NT2/D1 (cell line): ENCODE measurements at regions not wholly inside any gene's neighbourhood (a gene's known extent, or its start where the extent isn't known, plus 50 kb on each side); places are given as distances from the start of the nearest gene placed in this dataset.

Experiments used
- DNase-seq: peaks from one replicate; pipeline ENCODE4 v3.0.0-alpha.2; 2011; ENCODE audit warnings: low read depth, low spot score
- H3K27me3 ChIP-seq: 2 replicates; pipeline ENCODE4 v1.6.0; 2011; ENCODE audit warnings: mild to moderate bottlenecking; ENCODE audit not compliant: insufficient read length, insufficient read depth
- H3K36me3 ChIP-seq: 2 replicates; pipeline ENCODE4 v1.6.1; 2011; ENCODE audit warnings: mild to moderate bottlenecking, low read length, mixed read lengths; ENCODE audit not compliant: insufficient read depth, insufficient read length
- H3K4me1 ChIP-seq: 2 replicates; pipeline ENCODE4 v1.5.1; 2011; ENCODE audit not compliant: insufficient read depth, insufficient read length
- H3K4me3 ChIP-seq: 2 replicates; pipeline ENCODE4 v1.5.1; 2011; ENCODE audit warnings: low read depth; ENCODE audit not compliant: insufficient read length
- H3K9ac ChIP-seq: 2 replicates; pipeline ENCODE4 v1.6.0; 2011; ENCODE audit warnings: low read depth; ENCODE audit not compliant: insufficient read length
- H3K9me3 ChIP-seq: 2 replicates; pipeline ENCODE4 v1.5.1; 2011; ENCODE audit warnings: mild to moderate bottlenecking, low read length; ENCODE audit not compliant: insufficient read depth
- SUZ12 ChIP-seq: IDR thresholded peaks from 2 replicates; pipeline ENCODE4 v1.6.1; 2011; ENCODE audit not compliant: insufficient read length, insufficient read depth; ENCODE audit errors: extremely low read depth
- YY1 ChIP-seq: IDR thresholded peaks from 2 replicates; pipeline ENCODE4 v1.6.1; 2011; ENCODE audit not compliant: insufficient read length, insufficient read depth
- ZNF274 ChIP-seq: IDR thresholded peaks from 2 replicates; pipeline ENCODE4 v1.6.1; 2011; ENCODE audit warnings: mild to moderate bottlenecking, low read depth, low read length

DNA sequence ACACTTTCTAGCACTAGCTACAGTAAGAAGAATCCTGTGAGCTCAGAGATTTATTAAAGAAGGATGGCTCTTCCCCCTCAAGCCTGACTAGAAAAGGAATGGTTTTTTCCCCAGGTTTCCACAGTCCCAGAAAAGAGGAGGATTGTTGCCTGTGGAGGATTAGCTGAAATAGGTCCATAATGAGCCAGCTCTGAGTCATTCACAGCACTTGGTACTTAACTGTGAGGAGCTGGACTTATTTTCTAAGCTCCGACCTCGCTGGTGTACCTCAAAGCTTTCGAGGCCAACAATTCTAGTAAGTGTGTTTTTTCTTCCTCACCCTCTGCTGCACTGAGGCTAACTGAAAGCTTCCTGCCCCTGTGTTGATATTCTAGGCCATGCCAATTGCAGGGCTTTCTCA, 222.5 kb upstream of the IL12B start:
- no peak overlapping the region for H3K9ac ChIP-seq
- TF ChIP-seq ZNF274: no peak
- TF ChIP-seq YY1: no peak
- TF ChIP-seq SUZ12: no peak
- no peak overlapping the region for H3K4me3 ChIP-seq
- H3K9me3 ChIP-seq: no peaks in the 10 kb centered on the region
- no peaks in the 10 kb centered on the region for H3K27me3 ChIP-seq
- no peaks in the 10 kb centered on the region for H3K4me1 ChIP-seq
- H3K36me3 ChIP-seq: no peaks in the 10 kb centered on the region
- no peak for DNase-seq

DNA sequence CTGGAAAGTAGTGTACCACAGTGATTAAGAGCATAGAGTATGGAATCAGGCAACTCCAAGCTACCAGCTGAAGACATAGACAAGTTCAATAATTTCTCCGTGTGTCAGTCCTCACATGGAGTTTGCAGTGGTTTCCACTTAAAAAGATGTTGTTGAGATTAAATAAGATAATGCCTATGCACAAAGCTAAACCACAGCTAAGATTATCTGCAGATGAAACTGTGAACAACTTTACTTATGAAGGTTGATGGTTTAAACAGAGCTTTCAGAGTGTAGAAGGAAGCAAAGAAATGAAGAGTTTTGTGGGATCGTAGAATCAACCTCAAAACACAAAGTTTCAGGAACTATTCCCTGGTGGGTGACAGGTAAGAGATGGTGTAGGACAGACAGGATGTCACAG, 223.5 kb upstream of the IL12B start:
- H3K36me3 ChIP-seq: no peaks in the 10 kb centered on the region
- H3K4me1 ChIP-seq: no peaks in the 10 kb centered on the region
- no peaks in the 10 kb centered on the region for H3K9me3 ChIP-seq
- H3K9ac ChIP-seq: no peak overlapping the region
- no peak for DNase-seq
- H3K4me3 ChIP-seq: no peak overlapping the region
- TF ChIP-seq ZNF274 (no peak), YY1 (no peak), SUZ12 (no peak)
- no peaks in the 10 kb centered on the region for H3K27me3 ChIP-seq

GRCh38 chr5:159555084-159555483, 224.8 kb upstream of the IL12B start:
- no peak for TF ChIP-seq YY1
- no peak for TF ChIP-seq ZNF274
- TF ChIP-seq SUZ12: no peak
- no peaks in the 10 kb centered on the region for H3K36me3 ChIP-seq
- H3K9ac ChIP-seq: no peak overlapping the region
- H3K4me3 ChIP-seq: no peak overlapping the region
- H3K27me3 ChIP-seq: no peaks in the 10 kb centered on the region
- no peaks in the 10 kb centered on the region for H3K9me3 ChIP-seq
- no peak for DNase-seq
- no peaks in the 10 kb centered on the region for H3K4me1 ChIP-seq

DNA sequence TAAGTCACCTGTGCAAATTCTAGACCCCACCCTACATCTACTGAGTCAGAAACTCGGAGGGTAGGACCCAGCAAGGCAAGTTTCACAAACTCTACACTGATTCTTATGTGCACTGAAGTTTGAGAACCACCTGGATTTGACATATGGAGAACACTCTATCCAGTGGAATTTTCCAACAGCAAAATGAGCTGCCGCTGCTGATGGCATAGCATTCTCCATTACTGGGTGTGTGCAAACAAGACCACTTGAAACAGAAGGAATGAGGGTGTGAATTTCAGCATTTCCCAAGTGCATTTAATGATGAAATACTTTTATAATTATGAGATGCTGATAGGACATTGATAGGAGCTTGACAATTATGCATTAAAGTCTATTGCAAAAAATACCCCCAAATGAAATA, 229.1 kb upstream of the IL12B start:
- TF ChIP-seq YY1 (no peak), ZNF274 (no peak), SUZ12 (no peak)
- H3K4me3 ChIP-seq: no peak overlapping the region

GRCh38 chr5:159560088-159560487, 229.8 kb upstream of the IL12B start:
- no peaks in the 10 kb centered on the region for H3K9me3 ChIP-seq
- H3K4me1 ChIP-seq: no peaks in the 10 kb centered on the region
- H3K4me3 ChIP-seq: no peak overlapping the region
- TF ChIP-seq SUZ12 (no peak), ZNF274 (no peak), YY1 (no peak)
- no peak overlapping the region for H3K9ac ChIP-seq
- no peak for DNase-seq
- no peaks in the 10 kb centered on the region for H3K27me3 ChIP-seq
- H3K36me3 ChIP-seq: no peaks in the 10 kb centered on the region

More for the DNA sequence above, 229.1 kb upstream of the IL12B start:
- Histone ChIP-seq H3K9me3 (no peaks in the 10 kb centered on the region), H3K4me1 (no peaks in the 10 kb centered on the region), H3K9ac (no peak overlapping the region), H3K36me3 (no peaks in the 10 kb centered on the region), H3K27me3 (no peaks in the 10 kb centered on the region)
- no peak for DNase-seq

DNA sequence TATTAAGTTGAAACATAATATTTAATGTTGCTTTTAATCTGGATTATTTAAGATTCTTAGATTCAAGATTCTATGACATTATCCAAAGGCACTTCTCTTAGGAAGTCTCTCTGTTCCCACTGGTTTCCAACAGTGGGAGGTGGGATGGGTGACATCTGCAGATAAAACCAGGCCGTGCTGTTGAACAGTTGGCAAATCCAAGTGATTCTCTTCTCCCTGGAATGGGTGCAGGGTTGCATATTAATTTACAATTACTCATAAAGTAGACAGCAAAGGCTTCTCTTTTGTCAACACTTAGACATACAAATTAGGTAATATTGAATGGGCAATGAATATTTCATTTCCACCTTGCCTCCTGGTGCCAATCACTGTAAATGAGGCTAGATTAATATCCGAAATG, 233.7 kb upstream of the IL12B start:
- no peak for TF ChIP-seq ZNF274
- no peak for TF ChIP-seq SUZ12
- no peak for TF ChIP-seq YY1
- Histone ChIP-seq H3K9me3 (no peaks in the 10 kb centered on the region), H3K4me1 (no peaks in the 10 kb centered on the region), H3K4me3 (no peak overlapping the region), H3K36me3 (no peaks in the 10 kb centered on the region), H3K9ac (no peak overlapping the region), H3K27me3 (no peaks in the 10 kb centered on the region)
- DNase-seq: no peak

GRCh38 chr5:159566832-159567231, 236.5 kb upstream of the IL12B start:
- Histone ChIP-seq H3K9me3 (no peaks in the 10 kb centered on the region), H3K4me3 (no peak overlapping the region), H3K4me1 (no peaks in the 10 kb centered on the region), H3K9ac (no peak overlapping the region), H3K36me3 (no peaks in the 10 kb centered on the region), H3K27me3 (no peaks in the 10 kb centered on the region)
- TF ChIP-seq YY1: no peak
- TF ChIP-seq ZNF274: no peak
- TF ChIP-seq SUZ12: no peak
- DNase-seq: no peak

- Histone ChIP-seq H3K4me3 (no peak overlapping the region), H3K4me1 (no peaks in the 10 kb centered on the region), H3K9me3 (no peaks in the 10 kb centered on the region), H3K36me3 (no peaks in the 10 kb centered on the region), H3K9ac (no peak overlapping the region), H3K27me3 (no peaks in the 10 kb centered on the region)
- no peak for DNase-seq
- TF ChIP-seq SUZ12 (no peak), ZNF274 (no peak), YY1 (no peak)
Measured at GRCh38 chr5:159567461-159567860, 237.2 kb upstream of the IL12B start.
